ENCODE measurements at regions not wholly inside any gene's neighbourhood (a gene's known extent, or its start where the extent isn't known, plus 50 kb on each side); places are given as distances from the start of the nearest gene placed in this dataset.
A peak's percentile ranks its signal among the peaks of the same experiment; 100 is the strongest.

- TF ChIP-seq EZH2 (IDR thresholded peaks at IDR 0.05; ENCODE audit: borderline replicate concordance): no peak
- peak; percentile 86 for TF ChIP-seq CTCF (IDR thresholded peaks at IDR 0.05; ENCODE audit: poor library complexity)
- Histone ChIP-seq H4K20me1 (ENCODE audit: insufficient read depth, poor library complexity, severe bottlenecking) (no peaks in the 10 kb centered on the region), H3K79me2 (no peaks in the 10 kb centered on the region), H3K36me3 (replicated peaks; ENCODE audit: insufficient read depth, low read depth) (no peaks in the 10 kb centered on the region), H3K9me2 (replicated peaks; ENCODE audit: insufficient read depth) (no peaks in the 10 kb centered on the region), H3K4me2 (no peak overlapping the region), H3K9me3 (ENCODE audit: low read depth) (no peaks in the 10 kb centered on the region), H3K4me3 (no peak overlapping the region), H3K27ac (no peak overlapping the region), H2AFZ (no peak overlapping the region), H3K27me3 (no peaks in the 10 kb centered on the region), H3K4me1 (ENCODE audit: insufficient read depth) (no peaks in the 10 kb centered on the region)
- WGBS (ENCODE audit: low lambda C conversion rate, missing lambda C conversion rate): 12% methylated on average over 3 of the region's 3 CpGs
- peak; percentile 61 for DNase-seq (ENCODE audit: low spot score)
These were observed 165.2 kb downstream of the SH3BP4 start for GRCh38 chr2:235116885-235117492.

GRCh38 chr2:235126768-235127167 is 175.0 kb downstream of the SH3BP4 start:
- TF ChIP-seq EZH2phosphoT487 (IDR thresholded peaks at IDR 0.05; ENCODE audit: low read depth, severe bottlenecking, unreplicated experiment): no peak
- TF ChIP-seq EZH2 (IDR thresholded peaks at IDR 0.05; ENCODE audit: borderline replicate concordance): no peak
- TF ChIP-seq CTCF (IDR thresholded peaks at IDR 0.05; ENCODE audit: poor library complexity): no peak
- no peak overlapping the region for H3K4me3 ChIP-seq
- 42% methylated on average over 3 of the region's 3 CpGs for WGBS (ENCODE audit: low lambda C conversion rate, missing lambda C conversion rate)
- no peaks in the 10 kb centered on the region for H4K20me1 ChIP-seq (ENCODE audit: insufficient read depth, poor library complexity, severe bottlenecking)
- H3K4me2 ChIP-seq: no peak overlapping the region
- H3K27me3 ChIP-seq: peaks cover 9% of the 10 kb centered on the region
- H3K4me1 ChIP-seq (ENCODE audit: insufficient read depth): no peaks in the 10 kb centered on the region
- DNase-seq (ENCODE audit: low spot score): no peak
- no peak overlapping the region for H2AFZ ChIP-seq
- no peaks in the 10 kb centered on the region for H3K9me2 ChIP-seq (replicated peaks; ENCODE audit: insufficient read depth)
- no peaks in the 10 kb centered on the region for H3K79me2 ChIP-seq
- no peaks in the 10 kb centered on the region for H3K36me3 ChIP-seq (replicated peaks; ENCODE audit: insufficient read depth, low read depth)
- no peak overlapping the region for H3K27ac ChIP-seq
- no peaks in the 10 kb centered on the region for H3K9me3 ChIP-seq (ENCODE audit: low read depth)

GRCh38 chr2:235127931-235128330 is 176.1 kb downstream of the SH3BP4 start:
- Histone ChIP-seq H3K4me3 (no peak overlapping the region), H4K20me1 (ENCODE audit: insufficient read depth, poor library complexity, severe bottlenecking) (no peaks in the 10 kb centered on the region), H3K27ac (no peak overlapping the region), H3K9me2 (replicated peaks; ENCODE audit: insufficient read depth) (no peaks in the 10 kb centered on the region), H3K27me3 (peaks cover 9% of the 10 kb centered on the region), H3K36me3 (replicated peaks; ENCODE audit: insufficient read depth, low read depth) (no peaks in the 10 kb centered on the region), H3K9me3 (ENCODE audit: low read depth) (no peaks in the 10 kb centered on the region), H3K79me2 (no peaks in the 10 kb centered on the region), H3K4me2 (no peak overlapping the region), H3K4me1 (ENCODE audit: insufficient read depth) (no peaks in the 10 kb centered on the region), H2AFZ (no peak overlapping the region)
- TF ChIP-seq EZH2 (IDR thresholded peaks at IDR 0.05; ENCODE audit: borderline replicate concordance) (no peak), EZH2phosphoT487 (IDR thresholded peaks at IDR 0.05; ENCODE audit: low read depth, severe bottlenecking, unreplicated experiment) (no peak), CTCF (IDR thresholded peaks at IDR 0.05; ENCODE audit: poor library complexity) (no peak)
- DNase-seq (ENCODE audit: low spot score): no peak
- WGBS (ENCODE audit: low lambda C conversion rate, missing lambda C conversion rate): 94% methylated on average over 3 of the region's 3 CpGs

GRCh38 chr2:235129850-235130249 is 178.0 kb downstream of the SH3BP4 start:
- H2AFZ ChIP-seq: no peak overlapping the region
- H3K36me3 ChIP-seq (replicated peaks; ENCODE audit: insufficient read depth, low read depth): no peaks in the 10 kb centered on the region
- H3K9me2 ChIP-seq (replicated peaks; ENCODE audit: insufficient read depth): no peaks in the 10 kb centered on the region
- H3K27me3 ChIP-seq: peaks cover 6% of the 10 kb centered on the region
- TF ChIP-seq EZH2 (IDR thresholded peaks at IDR 0.05; ENCODE audit: borderline replicate concordance): no peak
- H3K4me2 ChIP-seq: no peak overlapping the region
- no peaks in the 10 kb centered on the region for H3K4me1 ChIP-seq (ENCODE audit: insufficient read depth)
- WGBS (ENCODE audit: low lambda C conversion rate, missing lambda C conversion rate): 79% methylated on average over 5 of the region's 5 CpGs
- H3K9me3 ChIP-seq (ENCODE audit: low read depth): no peaks in the 10 kb centered on the region
- H4K20me1 ChIP-seq (ENCODE audit: insufficient read depth, poor library complexity, severe bottlenecking): no peaks in the 10 kb centered on the region
- H3K27ac ChIP-seq: no peak overlapping the region
- no peak overlapping the region for H3K4me3 ChIP-seq
- H3K79me2 ChIP-seq: no peaks in the 10 kb centered on the region
- no peak for DNase-seq (ENCODE audit: low spot score)

Data from hepatocyte (in vitro differentiated cells).